ENCODE measurements at regions not wholly inside any gene's neighbourhood (a gene's known extent, or its start where the extent isn't known, plus 50 kb on each side); places are given as distances from the start of the nearest gene placed in this dataset.

DNA sequence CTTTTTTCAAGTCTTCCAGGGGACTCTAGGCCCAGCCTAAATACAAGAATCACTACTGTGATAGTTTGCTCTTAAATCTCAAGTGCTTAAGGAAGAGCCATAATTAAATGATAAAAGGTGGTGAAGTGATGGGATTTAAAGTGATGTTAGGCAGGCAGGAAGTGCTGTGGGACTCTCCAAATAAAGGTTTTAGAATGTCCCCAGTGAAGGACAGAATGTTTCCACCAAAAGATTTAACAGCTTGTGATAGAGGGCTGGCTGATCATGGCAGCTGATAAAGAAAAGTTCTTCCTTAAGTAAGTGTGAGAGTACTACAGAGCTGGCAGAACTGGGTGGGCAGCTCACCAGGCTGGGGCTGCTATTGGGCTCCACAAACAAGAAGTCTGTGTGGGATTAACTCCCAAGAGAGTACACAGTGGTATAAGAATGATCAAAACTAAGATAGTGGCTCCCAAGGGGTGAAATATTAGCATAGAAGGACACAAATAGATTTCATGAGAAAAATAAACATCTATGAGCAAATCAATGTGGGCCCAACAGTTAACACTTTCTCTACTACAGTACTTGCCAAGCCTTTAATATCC, 637.2 kb upstream of the CPEB2 start (continued):
- TF ChIP-seq, protein P1, sequence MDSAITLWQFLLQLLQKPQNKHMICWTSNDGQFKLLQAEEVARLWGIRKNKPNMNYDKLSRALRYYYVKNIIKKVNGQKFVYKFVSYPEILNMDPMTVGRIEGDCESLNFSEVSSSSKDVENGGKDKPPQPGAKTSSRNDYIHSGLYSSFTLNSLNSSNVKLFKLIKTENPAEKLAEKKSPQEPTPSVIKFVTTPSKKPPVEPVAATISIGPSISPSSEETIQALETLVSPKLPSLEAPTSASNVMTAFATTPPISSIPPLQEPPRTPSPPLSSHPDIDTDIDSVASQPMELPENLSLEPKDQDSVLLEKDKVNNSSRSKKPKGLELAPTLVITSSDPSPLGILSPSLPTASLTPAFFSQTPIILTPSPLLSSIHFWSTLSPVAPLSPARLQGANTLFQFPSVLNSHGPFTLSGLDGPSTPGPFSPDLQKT (IDR thresholded peaks at IDR 0.05; ENCODE audit: borderline replicate concordance, low read depth, low read length), result no peak
- TF ChIP-seq, protein P2, sequence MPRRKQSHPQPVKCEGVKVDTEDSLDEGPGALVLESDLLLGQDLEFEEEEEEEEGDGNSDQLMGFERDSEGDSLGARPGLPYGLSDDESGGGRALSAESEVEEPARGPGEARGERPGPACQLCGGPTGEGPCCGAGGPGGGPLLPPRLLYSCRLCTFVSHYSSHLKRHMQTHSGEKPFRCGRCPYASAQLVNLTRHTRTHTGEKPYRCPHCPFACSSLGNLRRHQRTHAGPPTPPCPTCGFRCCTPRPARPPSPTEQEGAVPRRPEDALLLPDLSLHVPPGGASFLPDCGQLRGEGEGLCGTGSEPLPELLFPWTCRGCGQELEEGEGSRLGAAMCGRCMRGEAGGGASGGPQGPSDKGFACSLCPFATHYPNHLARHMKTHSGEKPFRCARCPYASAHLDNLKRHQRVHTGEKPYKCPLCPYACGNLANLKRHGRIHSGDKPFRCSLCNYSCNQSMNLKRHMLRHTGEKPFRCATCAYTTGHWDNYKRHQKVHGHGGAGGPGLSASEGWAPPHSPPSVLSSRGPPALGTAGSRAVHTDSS (tag by site-specific recombination; IDR thresholded peaks at IDR 0.05), result no peak
- TF ChIP-seq ZNF558 (tag by site-specific recombination; IDR thresholded peaks at IDR 0.05) (no peak), ZNF561 (tag by site-specific recombination; IDR thresholded peaks at IDR 0.05; ENCODE audit: borderline replicate concordance) (no peak)

DNA sequence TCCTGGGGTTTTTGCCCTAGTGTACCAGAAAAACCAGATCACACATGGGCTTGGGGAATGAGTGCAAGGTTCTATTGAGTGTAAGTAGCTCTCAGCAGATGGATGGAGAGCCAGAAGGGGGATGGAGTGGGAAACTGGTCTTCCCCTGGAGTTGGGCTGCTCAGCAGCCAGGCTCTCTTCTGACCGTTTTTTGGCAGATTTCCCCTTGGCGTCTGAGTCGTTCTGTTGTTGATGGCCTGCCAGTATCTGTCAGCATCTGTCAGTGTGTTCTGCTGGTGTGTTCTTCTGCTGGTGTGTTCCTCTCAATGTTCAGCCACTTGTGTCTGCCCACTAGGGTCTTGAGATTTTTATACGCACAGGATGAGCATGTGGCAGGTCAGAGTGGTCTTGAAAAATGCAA, 633.9 kb upstream of the CPEB2 start:
- Histone ChIP-seq H3K4me3 (ENCODE audit: low read depth, low read length) (no peak overlapping the region), H3K9me3 (ENCODE audit: control insufficient read depth, insufficient read depth, low read depth, low read length) (no peaks in the 10 kb centered on the region), H3K27ac (ENCODE audit: extremely low read depth, low read depth, low read length) (no peak overlapping the region), H3K36me3 (ENCODE audit: control insufficient read depth in 2 of 2, insufficient read depth in 1 of 2, low read length in 2 of 2) (no peaks in the 10 kb centered on the region), H3K4me1 (ENCODE audit: control insufficient read depth, insufficient read depth, low read length) (no peaks in the 10 kb centered on the region)
- TF ChIP-seq, protein P3, sequence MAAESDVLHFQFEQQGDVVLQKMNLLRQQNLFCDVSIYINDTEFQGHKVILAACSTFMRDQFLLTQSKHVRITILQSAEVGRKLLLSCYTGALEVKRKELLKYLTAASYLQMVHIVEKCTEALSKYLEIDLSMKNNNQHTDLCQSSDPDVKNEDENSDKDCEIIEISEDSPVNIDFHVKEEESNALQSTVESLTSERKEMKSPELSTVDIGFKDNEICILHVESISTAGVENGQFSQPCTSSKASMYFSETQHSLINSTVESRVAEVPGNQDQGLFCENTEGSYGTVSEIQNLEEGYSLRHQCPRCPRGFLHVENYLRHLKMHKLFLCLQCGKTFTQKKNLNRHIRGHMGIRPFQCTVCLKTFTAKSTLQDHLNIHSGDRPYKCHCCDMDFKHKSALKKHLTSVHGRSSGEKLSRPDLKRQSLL (tag by site-specific recombination; IDR thresholded peaks at IDR 0.05), result no peak
- TF ChIP-seq ZSCAN30 (tag by site-specific recombination; IDR thresholded peaks at IDR 0.05) (no peak), HOXA7 (CRISPR knock-in tag; IDR thresholded peaks at IDR 0.05; ENCODE audit: borderline replicate concordance) (no peak), ZNF521 (tag by site-specific recombination; IDR thresholded peaks at IDR 0.05) (no peak), ZFP41 (tag by site-specific recombination; IDR thresholded peaks at IDR 0.05; ENCODE audit: borderline replicate concordance) (no peak), ZNF302 (tag by site-specific recombination; IDR thresholded peaks at IDR 0.05; ENCODE audit: low read depth) (no peak)
- ChIA-PET CTCF (no interaction called here), POLR2A (no interaction called here)

DNA sequence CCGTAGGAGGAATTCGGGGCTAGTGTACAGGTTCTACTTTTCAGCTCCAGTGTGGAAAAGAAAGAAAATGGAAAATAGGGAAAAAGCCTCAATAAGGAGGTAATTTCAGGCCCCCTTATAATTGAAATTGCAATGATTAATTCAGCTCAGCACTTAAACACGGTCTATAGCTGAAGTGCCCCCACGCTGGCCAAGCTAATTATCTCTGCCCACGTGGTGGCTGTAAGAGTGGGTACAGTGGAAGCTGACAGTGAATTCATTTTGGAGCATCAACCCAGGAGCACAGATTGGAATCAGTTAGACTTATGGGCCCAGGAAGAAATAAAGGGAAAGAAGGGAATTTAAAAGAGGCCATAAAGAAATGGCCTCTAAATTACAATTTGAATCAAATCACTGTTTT, 631.1 kb upstream of the CPEB2 start:
- Histone ChIP-seq H3K9me3 (ENCODE audit: control insufficient read depth, insufficient read depth, low read depth, low read length) (no peaks in the 10 kb centered on the region), H3K4me1 (ENCODE audit: control insufficient read depth, insufficient read depth, low read length) (no peaks in the 10 kb centered on the region), H3K27ac (ENCODE audit: extremely low read depth, low read depth, low read length) (no peak overlapping the region), H3K4me3 (ENCODE audit: low read depth, low read length) (no peak overlapping the region), H3K36me3 (ENCODE audit: control insufficient read depth in 2 of 2, insufficient read depth in 1 of 2, low read length in 2 of 2) (no peaks in the 10 kb centered on the region)
- CTCF ChIA-PET, result no interaction called here
- POLR2A ChIA-PET, result no interaction called here
- TF ChIP-seq OSR2 (tag by site-specific recombination; IDR thresholded peaks at IDR 0.05) (no peak), ZNF239 (tag by site-specific recombination; IDR thresholded peaks at IDR 0.05) (no peak), ZNF664 (tag by site-specific recombination; IDR thresholded peaks at IDR 0.05) (no peak), SP3 (tag by site-specific recombination; IDR thresholded peaks at IDR 0.05) (no peak), ZNF660 (tag by site-specific recombination; IDR thresholded peaks at IDR 0.05) (no peak), SCRT1 (tag by site-specific recombination; IDR thresholded peaks at IDR 0.05; ENCODE audit: borderline replicate concordance) (no peak), ZNF510 (tag by site-specific recombination; IDR thresholded peaks at IDR 0.05; ENCODE audit: insufficient replicate concordance) (no peak), ZNF514 (tag by site-specific recombination; IDR thresholded peaks at IDR 0.05) (no peak)
- TF ChIP-seq, protein P4, sequence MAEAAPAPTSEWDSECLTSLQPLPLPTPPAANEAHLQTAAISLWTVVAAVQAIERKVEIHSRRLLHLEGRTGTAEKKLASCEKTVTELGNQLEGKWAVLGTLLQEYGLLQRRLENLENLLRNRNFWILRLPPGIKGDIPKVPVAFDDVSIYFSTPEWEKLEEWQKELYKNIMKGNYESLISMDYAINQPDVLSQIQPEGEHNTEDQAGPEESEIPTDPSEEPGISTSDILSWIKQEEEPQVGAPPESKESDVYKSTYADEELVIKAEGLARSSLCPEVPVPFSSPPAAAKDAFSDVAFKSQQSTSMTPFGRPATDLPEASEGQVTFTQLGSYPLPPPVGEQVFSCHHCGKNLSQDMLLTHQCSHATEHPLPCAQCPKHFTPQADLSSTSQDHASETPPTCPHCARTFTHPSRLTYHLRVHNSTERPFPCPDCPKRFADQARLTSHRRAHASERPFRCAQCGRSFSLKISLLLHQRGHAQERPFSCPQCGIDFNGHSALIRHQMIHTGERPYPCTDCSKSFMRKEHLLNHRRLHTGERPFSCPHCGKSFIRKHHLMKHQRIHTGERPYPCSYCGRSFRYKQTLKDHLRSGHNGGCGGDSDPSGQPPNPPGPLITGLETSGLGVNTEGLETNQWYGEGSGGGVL (tag by site-specific recombination; IDR thresholded peaks at IDR 0.05), result no peak
- TF ChIP-seq, protein P5, sequence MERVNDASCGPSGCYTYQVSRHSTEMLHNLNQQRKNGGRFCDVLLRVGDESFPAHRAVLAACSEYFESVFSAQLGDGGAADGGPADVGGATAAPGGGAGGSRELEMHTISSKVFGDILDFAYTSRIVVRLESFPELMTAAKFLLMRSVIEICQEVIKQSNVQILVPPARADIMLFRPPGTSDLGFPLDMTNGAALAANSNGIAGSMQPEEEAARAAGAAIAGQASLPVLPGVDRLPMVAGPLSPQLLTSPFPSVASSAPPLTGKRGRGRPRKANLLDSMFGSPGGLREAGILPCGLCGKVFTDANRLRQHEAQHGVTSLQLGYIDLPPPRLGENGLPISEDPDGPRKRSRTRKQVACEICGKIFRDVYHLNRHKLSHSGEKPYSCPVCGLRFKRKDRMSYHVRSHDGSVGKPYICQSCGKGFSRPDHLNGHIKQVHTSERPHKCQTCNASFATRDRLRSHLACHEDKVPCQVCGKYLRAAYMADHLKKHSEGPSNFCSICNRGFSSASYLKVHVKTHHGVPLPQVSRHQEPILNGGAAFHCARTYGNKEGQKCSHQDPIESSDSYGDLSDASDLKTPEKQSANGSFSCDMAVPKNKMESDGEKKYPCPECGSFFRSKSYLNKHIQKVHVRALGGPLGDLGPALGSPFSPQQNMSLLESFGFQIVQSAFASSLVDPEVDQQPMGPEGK (tag by site-specific recombination; IDR thresholded peaks at IDR 0.05), result no peak

Measured in HEK293 (cell line).